ENCODE measurements at regions not wholly inside any gene's neighbourhood (a gene's known extent, or its start where the extent isn't known, plus 50 kb on each side); places are given as distances from the start of the nearest gene placed in this dataset.
"Not testable (repeated sequence)": the region's sequence is repeated elsewhere in the genome, so short reads cannot be mapped to it uniquely, and the experiment has no call there.

- no peak for DNase-seq (ENCODE audit: extremely low spot score, insufficient read length, low read depth)
- FAIRE-seq = no peak
Observed at GRCh38 chr3:150357923-150358607, 50.0 kb upstream of the TSC22D2 start.

GRCh38 chr3:150357140-150357539 is 51.0 kb upstream of the TSC22D2 start:
- no peak for FAIRE-seq

DNA sequence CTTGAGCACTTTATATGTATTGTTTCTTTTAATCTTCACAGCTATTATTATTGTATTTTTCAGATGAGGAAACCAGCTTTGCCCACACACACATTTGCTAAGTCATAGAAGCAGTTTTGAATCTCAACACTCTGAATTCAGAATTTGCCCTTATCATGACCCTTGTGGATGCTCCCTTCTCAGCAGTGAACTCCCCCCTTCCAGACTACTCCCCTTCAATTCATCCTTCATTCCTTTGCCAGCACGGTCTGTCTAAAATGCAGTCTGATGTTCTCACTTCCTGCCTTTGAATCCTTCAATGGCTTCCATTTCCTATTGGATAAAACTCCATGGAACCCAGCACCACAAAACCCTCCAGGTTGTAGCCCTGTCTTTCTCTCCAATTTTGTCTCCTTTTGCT is 52.5 kb upstream of the TSC22D2 start:
- DNase-seq (ENCODE audit: extremely low spot score, insufficient read length, low read depth) (no peak), FAIRE-seq (no peak)

More at GRCh38 chr3:150357140-150357539, 51.0 kb upstream of the TSC22D2 start:
- no peak for DNase-seq (ENCODE audit: extremely low spot score, insufficient read length, low read depth)

DNA sequence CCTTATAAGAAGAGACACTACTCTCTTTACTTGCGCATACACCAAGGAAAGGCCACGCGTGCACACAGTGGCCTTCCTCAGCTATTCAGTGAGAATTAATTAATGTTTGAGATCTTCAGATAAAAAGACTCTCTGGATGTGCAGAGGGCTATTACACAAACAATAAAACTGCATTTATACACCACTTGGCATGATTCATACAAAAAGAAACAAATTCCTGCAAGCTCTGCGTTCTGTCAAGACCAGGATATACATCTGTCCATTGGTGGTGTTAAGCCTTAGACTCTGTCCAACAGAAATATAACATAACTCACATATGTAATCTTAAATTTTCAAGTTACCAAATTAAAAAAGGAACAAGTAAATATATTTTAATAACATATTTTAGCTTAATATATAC is 55.2 kb upstream of the TSC22D2 start:
- no peak for DNase-seq (ENCODE audit: extremely low spot score, insufficient read length, low read depth)
- FAIRE-seq = no peak

DNA sequence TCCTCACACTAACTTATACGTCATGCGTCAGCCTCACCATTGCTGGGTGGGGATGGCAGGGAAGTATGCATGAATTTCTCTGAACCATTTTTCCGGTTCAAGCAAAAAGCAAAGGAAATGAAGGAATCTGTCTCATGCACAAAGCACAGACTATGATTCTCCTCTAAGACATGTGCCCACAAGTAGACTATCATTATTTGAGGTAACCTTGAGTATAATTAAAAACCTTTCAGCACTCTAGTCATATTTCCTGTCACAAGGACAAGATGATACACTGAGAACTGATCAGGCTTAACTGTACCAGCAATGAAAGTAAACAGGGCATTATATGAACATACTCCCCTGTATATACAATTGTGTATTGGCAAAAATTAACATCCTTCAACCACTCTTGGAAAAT is 56.7 kb upstream of the TSC22D2 start:
- no peak for FAIRE-seq
- DNase-seq (ENCODE audit: extremely low spot score, insufficient read length, low read depth) = no peak

- no peak for DNase-seq (ENCODE audit: extremely low spot score, insufficient read length, low read depth)
- no peak for FAIRE-seq
Observed at GRCh38 chr3:150349314-150350097, 58.6 kb upstream of the TSC22D2 start.

GRCh38 chr3:150348500-150348899 is 59.6 kb upstream of the TSC22D2 start:
- FAIRE-seq (no peak), DNase-seq (ENCODE audit: extremely low spot score, insufficient read length, low read depth) (no peak)

- no peak for FAIRE-seq
- no peak for DNase-seq (ENCODE audit: extremely low spot score, insufficient read length, low read depth)
Observed at GRCh38 chr3:150346981-150347863, 60.9 kb upstream of the TSC22D2 start.

- DNase-seq (ENCODE audit: extremely low spot score, insufficient read length, low read depth) = no peak
- no peak for FAIRE-seq
Observed at GRCh38 chr3:150346266-150346665, 61.8 kb upstream of the TSC22D2 start.

- FAIRE-seq = no peak
- DNase-seq (ENCODE audit: extremely low spot score, insufficient read length, low read depth) = no peak
Observed at GRCh38 chr3:150345021-150345538, 63.0 kb upstream of the TSC22D2 start.

DNA sequence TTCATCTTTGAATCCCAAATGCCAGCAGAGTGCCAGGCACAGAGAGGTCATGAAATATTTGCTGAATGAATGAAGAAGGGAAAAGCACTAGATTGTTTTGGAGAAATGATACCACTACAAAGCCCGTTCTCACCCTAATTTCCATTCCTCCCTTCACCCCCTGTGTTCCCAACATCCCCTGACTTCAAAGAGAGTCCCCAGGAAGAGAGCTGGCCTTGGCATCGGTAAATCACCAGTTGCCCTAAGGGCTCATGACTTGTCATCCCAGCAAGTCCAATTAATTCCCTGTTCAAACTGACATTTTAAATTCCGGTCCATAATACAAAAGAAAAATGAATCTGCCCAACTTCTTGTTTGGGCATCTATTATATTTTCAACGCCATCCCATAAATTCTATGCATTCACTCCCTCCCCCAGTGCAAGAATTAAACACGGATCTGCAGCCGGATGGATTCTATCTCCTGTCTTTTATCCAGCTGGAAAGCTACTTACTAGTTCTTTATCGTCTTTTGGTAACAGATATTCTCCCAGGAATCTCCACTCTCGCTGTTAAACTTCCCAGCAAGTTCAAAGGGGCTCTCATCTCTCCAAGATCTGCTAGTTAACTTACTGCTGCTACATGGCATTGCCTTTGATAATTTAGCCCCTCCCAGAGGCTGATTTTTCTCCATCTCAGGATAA is 63.9 kb upstream of the TSC22D2 start:
- DNase-seq (ENCODE audit: extremely low spot score, insufficient read length, low read depth) (no peak), FAIRE-seq (no peak)

DNA sequence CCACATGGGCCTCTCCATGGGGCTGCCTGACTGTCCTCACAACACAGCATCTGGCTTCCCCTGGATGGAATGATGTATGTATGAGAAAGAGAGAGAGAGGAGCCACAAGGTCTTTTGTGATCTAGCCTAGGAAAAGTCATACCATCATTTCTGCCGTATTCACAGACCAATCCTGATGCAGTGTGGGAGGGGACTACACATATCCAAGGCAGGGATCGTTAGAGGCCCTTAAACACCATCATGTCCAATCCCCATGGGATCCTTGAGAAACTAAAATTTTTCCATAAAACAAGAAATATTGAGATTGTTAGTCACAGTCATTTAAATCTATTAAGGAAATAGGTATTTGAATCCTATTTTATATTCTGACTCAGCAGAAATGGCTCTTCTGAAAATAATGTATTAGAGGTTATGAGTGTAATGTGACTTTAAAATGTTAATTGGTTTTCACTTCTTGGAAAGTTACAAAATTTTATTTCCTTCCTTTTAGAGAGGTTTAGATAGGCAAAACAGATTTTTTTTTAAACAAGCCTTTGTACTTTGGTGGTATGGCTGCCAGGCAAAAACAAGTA is 65.1 kb upstream of the TSC22D2 start:
- FAIRE-seq (no peak), DNase-seq (ENCODE audit: extremely low spot score, insufficient read length, low read depth) (no peak)

- FAIRE-seq (no peak), DNase-seq (ENCODE audit: extremely low spot score, insufficient read length, low read depth) (no peak)
Observed at GRCh38 chr3:150341891-150342290, 66.2 kb upstream of the TSC22D2 start.

DNA sequence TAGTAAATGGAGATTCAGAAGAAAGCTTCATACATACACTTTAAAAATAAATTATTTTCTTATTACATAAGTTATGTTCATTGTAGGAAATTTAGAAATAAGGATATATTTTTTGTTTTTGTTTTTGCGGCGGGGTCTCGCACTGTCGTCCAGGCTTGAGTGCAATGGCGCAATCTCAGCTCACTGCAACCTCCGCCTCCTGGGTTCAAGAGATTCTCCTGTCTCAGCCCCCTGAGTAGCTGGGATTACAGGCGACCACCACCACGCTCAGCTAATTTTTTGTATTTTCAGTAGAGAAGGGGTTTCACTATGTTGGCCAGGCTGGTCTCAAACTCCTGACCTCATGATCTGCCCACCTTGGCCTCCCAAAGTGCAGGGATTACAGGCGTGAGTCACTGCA is 71.7 kb upstream of the TSC22D2 start:
- not testable (repeated sequence) for DNase-seq (ENCODE audit: extremely low spot score, insufficient read length, low read depth)

DNA sequence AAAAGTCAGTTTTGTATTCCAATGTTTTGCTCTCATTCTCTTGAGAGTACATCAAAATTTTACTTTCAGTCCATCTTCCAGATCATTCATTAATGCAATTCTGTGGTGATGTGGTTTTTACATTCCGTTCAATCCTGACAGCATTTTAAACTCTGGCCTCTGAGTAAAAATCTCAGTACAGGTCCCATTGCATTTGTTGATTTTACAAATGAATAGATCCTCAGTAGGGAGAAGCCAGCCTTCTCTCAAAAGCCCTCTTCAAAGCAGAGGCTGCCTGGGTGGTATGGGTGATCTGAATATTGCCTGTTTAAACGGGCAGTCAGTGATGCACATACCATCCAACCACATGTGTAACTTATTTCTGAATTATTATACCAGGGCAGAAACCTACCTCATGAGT is 72.5 kb upstream of the TSC22D2 start:
- FAIRE-seq (no peak), DNase-seq (ENCODE audit: extremely low spot score, insufficient read length, low read depth) (no peak)

More for the DNA sequence above, 71.7 kb upstream of the TSC22D2 start:
- FAIRE-seq = not testable (repeated sequence)

GRCh38 chr3:150334974-150335373 is 73.1 kb upstream of the TSC22D2 start:
- no peak for FAIRE-seq
- DNase-seq (ENCODE audit: extremely low spot score, insufficient read length, low read depth) = no peak

DNA sequence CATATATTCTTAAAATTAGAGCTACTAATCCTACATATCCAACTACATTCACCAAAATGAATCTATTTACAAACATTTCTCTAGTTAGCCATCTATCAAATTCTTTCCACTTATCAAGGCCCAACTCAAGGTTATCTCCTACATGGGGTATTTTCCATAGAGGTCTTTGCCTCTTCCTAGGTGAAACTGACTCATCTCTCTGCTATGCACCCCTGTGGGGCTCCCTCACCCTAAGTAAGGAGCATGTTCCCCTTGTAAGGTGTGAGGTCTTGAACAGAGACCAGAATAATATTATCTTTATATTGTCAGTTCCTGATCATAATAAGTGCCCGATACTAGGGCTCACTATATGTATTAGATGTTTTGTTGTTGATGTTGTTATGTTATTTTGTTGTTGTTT is 74.6 kb upstream of the TSC22D2 start:
- DNase-seq (ENCODE audit: extremely low spot score, insufficient read length, low read depth) (no peak), FAIRE-seq (no peak)

DNA sequence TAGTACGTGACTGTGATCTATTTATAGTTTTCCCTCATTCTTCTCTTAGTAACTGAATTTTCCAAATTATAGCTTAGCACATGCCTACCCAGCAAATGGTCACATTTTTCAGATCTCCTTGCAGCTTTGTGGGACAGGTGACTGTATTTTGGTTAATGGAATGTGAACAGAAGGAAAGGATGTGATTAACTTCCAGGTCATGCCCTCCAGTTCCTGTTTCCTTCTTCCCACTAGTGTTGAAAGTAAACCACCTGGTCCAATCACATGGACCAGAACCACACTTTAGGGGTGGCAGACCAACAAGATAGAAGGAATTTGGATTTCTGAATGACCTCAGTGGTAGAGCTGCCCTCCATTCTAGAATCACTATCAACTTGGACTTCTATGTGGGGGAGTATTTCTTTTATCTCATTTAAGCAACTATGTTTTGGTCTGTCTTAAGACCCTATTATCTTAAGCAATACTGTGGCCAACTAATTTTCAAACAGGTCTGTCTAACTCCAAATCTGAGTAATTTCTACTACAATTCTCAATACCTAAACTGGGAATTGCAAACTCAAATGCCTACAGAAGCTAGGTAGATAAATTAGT is 76.0 kb upstream of the TSC22D2 start:
- DNase-seq (ENCODE audit: extremely low spot score, insufficient read length, low read depth) (no peak), FAIRE-seq (no peak)

- DNase-seq (ENCODE audit: extremely low spot score, insufficient read length, low read depth) (no peak), FAIRE-seq (no peak)
Observed at GRCh38 chr3:150330872-150331271, 77.2 kb upstream of the TSC22D2 start.
